Keratinocyte (primary cell): ENCODE measurements at regions not wholly inside any gene's neighbourhood (a gene's known extent, or its start where the extent isn't known, plus 50 kb on each side); places are given as distances from the start of the nearest gene placed in this dataset.

ENCODE experiments used
- DNase-seq: peaks from one replicate; pipeline ENCODE4 v3.0.0-alpha.2; 2011; ENCODE audit warnings: low read depth, missing footprints, low spot score
- FAIRE-seq: peaks from 2 replicates; lab custom pipeline; 2011; peaks lifted over from hg19 to GRCh38; lab: Jason Lieb, UNC
- H2AFZ ChIP-seq: 2 replicates; pipeline ENCODE4 v1.6.0; 2012; ENCODE audit warnings: low read length, control low read depth, inconsistent platforms; ENCODE audit not compliant: control insufficient read depth
- H3K27ac ChIP-seq: 2 replicates; pipeline ENCODE4 v1.5.1; 2011; ENCODE audit warnings: low read length; ENCODE audit not compliant: control insufficient read depth, insufficient read depth
- H3K27me3 ChIP-seq: 3 replicates; pipeline ENCODE4 v1.6.0; 2011; ENCODE audit warnings: low read length; ENCODE audit not compliant: control insufficient read depth, insufficient read depth; ENCODE audit errors: extremely low read depth
- H3K36me3 ChIP-seq, 2 experiments: 2 replicates in 1 of 2; 3 replicates in 1 of 2; pipeline ENCODE4 v1.5.1; 2011; ENCODE audit warnings: low read length in 2 of 2, mild to moderate bottlenecking in 1 of 2; ENCODE audit not compliant: control insufficient read depth in 2 of 2, insufficient read depth in 2 of 2; ENCODE audit errors: extremely low read depth in 1 of 2
- H3K4me1 ChIP-seq: 3 replicates; pipeline ENCODE4 v1.5.1; 2011; ENCODE audit warnings: low read length; ENCODE audit not compliant: control insufficient read depth, insufficient read depth; ENCODE audit errors: extremely low read depth
- H3K4me2 ChIP-seq: 3 replicates; pipeline ENCODE4 v1.6.0; 2011; ENCODE audit warnings: low read depth, low read length; ENCODE audit not compliant: control insufficient read depth, insufficient read depth; ENCODE audit errors: extremely low read depth
- H3K4me3 ChIP-seq, 3 experiments: fragments of 200-600 bp in 1 of 3; sonication (generic) in 1 of 3; 2 replicates in 2 of 3; 3 replicates in 1 of 3; pipeline ENCODE4 v1.5.1; 2011 to 2016; ENCODE audit warnings: low read length in 3 of 3, mild to moderate bottlenecking in 3 of 3, control low read depth in 2 of 3, inconsistent platforms in 1 of 3, low read depth in 1 of 3, mixed read lengths in 1 of 3, mixed run types in 1 of 3, moderate library complexity in 1 of 3; ENCODE audit not compliant: control insufficient read depth in 2 of 3, insufficient read depth in 2 of 3; ENCODE audit errors: extremely low read depth in 1 of 3
- H3K79me2 ChIP-seq: 2 replicates; pipeline ENCODE4 v1.6.0; 2012; ENCODE audit warnings: low read length; ENCODE audit not compliant: control insufficient read depth, insufficient read depth
- H3K9ac ChIP-seq: 3 replicates; pipeline ENCODE4 v1.6.0; 2011; ENCODE audit warnings: low read length; ENCODE audit not compliant: control insufficient read depth, insufficient read depth; ENCODE audit errors: extremely low read depth
- H3K9me1 ChIP-seq: 3 replicates; pipeline ENCODE4 v1.6.0; 2011; ENCODE audit warnings: low read length; ENCODE audit not compliant: control insufficient read depth, insufficient read depth; ENCODE audit errors: extremely low read depth
- H3K9me3 ChIP-seq: 2 replicates; pipeline ENCODE4 v1.5.1; 2012; ENCODE audit warnings: low read depth, low read length; ENCODE audit not compliant: control insufficient read depth
- H4K20me1 ChIP-seq: 3 replicates; pipeline ENCODE4 v1.6.0; 2011; ENCODE audit warnings: low read length; ENCODE audit not compliant: control insufficient read depth, insufficient read depth; ENCODE audit errors: extremely low read depth
- EZH2 ChIP-seq: IDR thresholded peaks from one replicate; pipeline ENCODE4 v1.6.1; 2012; ENCODE audit warnings: inconsistent platforms, mild to moderate bottlenecking, low read length, moderate library complexity
- dilution Hi-C: fragments of 300-500 bp; cut with MboI; formaldehyde crosslinking; loops from one replicate; pipeline ENCODE4 v1.7.0; 2020; ENCODE audit warnings: low sequenced_read_pairs; ENCODE audit not compliant: extremely low pct_ligation_motif_present
- small RNA-seq, 3 experiments: library from RNA; depleted of rRNA; stranded (forward); fragments of <200 nt; gene quantifications; one replicate each; pipeline ENCODE3, GENCODE V24; 2012; ENCODE audit warnings: low read depth in 3 of 3, low replicate concordance in 1 of 3; ENCODE audit not compliant: insufficient read length in 3 of 3
- TF ChIP-seq, protein P1 (sequence below), 3 experiments: IDR thresholded peaks in 1 of 3; conservative IDR thresholded peaks in 1 of 3; optimal IDR thresholded peaks in 1 of 3; 2 replicates in 2 of 3; 3 replicates in 1 of 3; pipeline versions ENCODE3 to v1.5.1; 2011; ENCODE audit warnings: low read length in 3 of 3, mild to moderate bottlenecking in 3 of 3, moderate library complexity in 2 of 3, control low read depth in 1 of 3, inconsistent platforms in 1 of 3; ENCODE audit not compliant: insufficient read depth in 2 of 3; ENCODE audit errors: extremely low read depth in 1 of 3

DNA sequence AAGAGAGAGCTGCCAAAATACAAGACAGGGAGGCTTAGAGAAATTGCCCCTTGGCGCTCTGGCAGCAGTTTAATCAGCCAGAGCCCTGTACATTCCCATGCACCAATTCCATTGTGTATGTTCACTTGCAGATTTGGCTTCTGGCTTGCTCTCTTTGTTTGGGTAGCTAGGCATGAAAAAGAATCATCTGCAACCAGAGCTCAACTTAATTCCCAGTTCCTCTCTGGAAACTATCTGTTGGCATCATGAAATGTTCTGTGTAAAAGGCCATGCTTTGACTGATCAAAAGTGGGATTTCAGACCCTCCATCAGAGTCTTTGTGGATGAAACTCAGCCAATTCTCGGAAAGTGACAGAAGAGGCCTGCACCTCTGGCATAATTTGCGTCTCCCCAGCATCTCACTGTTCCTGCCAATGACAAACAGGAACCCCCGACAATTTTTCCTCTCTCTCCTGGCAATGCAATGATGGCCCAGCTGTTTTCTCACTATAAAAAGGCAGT is 53.8 kb upstream of the RAD23B start:
- Histone ChIP-seq H3K79me2 (no peaks in the 10 kb centered on the region), H3K27ac (no peak overlapping the region), H3K36me3 (no peaks in the 10 kb centered on the region), H3K27me3 (no peaks in the 10 kb centered on the region), H3K4me1 (no peaks in the 10 kb centered on the region), H3K4me3 (no peak overlapping the region), H3K4me2 (no peak overlapping the region), H4K20me1 (no peaks in the 10 kb centered on the region), H3K9me3 (no peaks in the 10 kb centered on the region), H3K9me1 (no peaks in the 10 kb centered on the region), H2AFZ (no peak overlapping the region), H3K9ac (no peak overlapping the region)
- FAIRE-seq (peak; percentile 23), DNase-seq (no peak)
- TF ChIP-seq, protein P1, sequence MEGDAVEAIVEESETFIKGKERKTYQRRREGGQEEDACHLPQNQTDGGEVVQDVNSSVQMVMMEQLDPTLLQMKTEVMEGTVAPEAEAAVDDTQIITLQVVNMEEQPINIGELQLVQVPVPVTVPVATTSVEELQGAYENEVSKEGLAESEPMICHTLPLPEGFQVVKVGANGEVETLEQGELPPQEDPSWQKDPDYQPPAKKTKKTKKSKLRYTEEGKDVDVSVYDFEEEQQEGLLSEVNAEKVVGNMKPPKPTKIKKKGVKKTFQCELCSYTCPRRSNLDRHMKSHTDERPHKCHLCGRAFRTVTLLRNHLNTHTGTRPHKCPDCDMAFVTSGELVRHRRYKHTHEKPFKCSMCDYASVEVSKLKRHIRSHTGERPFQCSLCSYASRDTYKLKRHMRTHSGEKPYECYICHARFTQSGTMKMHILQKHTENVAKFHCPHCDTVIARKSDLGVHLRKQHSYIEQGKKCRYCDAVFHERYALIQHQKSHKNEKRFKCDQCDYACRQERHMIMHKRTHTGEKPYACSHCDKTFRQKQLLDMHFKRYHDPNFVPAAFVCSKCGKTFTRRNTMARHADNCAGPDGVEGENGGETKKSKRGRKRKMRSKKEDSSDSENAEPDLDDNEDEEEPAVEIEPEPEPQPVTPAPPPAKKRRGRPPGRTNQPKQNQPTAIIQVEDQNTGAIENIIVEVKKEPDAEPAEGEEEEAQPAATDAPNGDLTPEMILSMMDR (optimal IDR thresholded peaks at IDR 0.05 in 1 of 3, IDR thresholded peaks at IDR 0.05 in 1 of 3, conservative IDR thresholded peaks at IDR 0.05 in 1 of 3; ENCODE audit: extremely low read depth in 1 of 3, insufficient read depth in 2 of 3, low read length in 3 of 3), result no peak
- TF ChIP-seq EZH2, result no peak
- dilution Hi-C loops, result no loop called here

Small RNAs in the stretch of these regions (small RNA-seq; reads per million reads assigned to genes)
- gene AL807761.1, result 0 reads per million in 3 experiments
